Panc1 (cell line): ENCODE measurements at regions not wholly inside any gene's neighbourhood (a gene's known extent, or its start where the extent isn't known, plus 50 kb on each side); places are given as distances from the start of the nearest gene placed in this dataset.

Source experiments
- POLR2AphosphoS5 ChIP-seq: IDR thresholded peaks from 2 replicates; pipeline ENCODE4 v1.6.1; 2012; ENCODE audit warnings: mild to moderate bottlenecking, low read depth, low read length, moderate library complexity
- SIN3A ChIP-seq: IDR thresholded peaks from 2 replicates; pipeline ENCODE4 v1.6.1; 2012; ENCODE audit warnings: low read depth, mild to moderate bottlenecking, low read length, moderate library complexity, borderline replicate concordance; ENCODE audit not compliant: insufficient read depth
- TCF7L2 ChIP-seq: IDR thresholded peaks from 2 replicates; pipeline ENCODE4 v1.6.1; 2011; ENCODE audit warnings: mild to moderate bottlenecking, low read depth, low read length, inconsistent platforms
- TF ChIP-seq, protein P1 (sequence below): fragments of 450-650 bp; IDR thresholded peaks from 2 replicates; pipeline ENCODE4 v1.5.1; 2017; ENCODE audit warnings: mild to moderate bottlenecking
- TF ChIP-seq, protein P2 (sequence below), 2 experiments: IDR thresholded peaks; 2 replicates each; pipeline ENCODE4 v1.6.1; 2011 to 2012; ENCODE audit warnings: low read depth in 2 of 2, control low read depth in 1 of 2, low read length in 1 of 2, mild to moderate bottlenecking in 1 of 2, moderate library complexity in 1 of 2; ENCODE audit not compliant: insufficient read depth in 1 of 2

DNA sequence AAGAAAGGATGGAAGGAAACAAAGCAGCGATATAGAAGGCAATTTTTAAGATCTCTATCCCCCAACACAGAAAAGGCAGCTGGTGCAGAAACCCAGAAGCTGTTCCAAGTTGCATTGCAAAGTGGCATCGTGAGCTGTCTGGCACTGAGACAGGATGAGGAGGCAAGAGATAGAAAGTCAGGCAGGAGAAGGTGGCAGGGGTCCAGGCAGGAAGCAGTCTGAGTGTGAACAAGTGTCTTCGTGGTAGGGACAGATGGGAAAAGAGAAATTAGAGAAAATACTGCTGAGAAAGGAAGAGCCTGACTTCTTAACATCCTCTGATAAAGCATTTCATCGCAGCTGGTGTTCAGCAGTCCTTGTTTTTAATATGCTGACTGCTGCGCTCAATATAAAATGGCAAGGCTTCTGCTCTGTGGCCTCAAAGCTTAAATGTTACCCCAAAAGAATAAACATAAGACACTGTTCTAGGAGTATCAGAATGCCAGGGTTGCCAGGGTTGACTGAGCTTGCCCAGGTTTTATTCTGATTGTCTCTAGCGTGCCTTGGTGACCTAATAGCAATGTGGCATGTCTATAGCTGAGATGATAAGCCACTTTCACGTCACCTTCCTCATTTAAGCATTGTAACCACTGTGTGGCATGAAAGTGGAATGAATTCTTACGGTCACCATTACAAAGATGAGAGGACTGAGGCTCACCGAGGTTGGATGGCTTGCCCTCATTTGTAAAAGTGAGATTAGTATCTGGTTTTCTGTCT lies 397.6 kb downstream of the NUAK1 start:
- TF ChIP-seq, protein P1, sequence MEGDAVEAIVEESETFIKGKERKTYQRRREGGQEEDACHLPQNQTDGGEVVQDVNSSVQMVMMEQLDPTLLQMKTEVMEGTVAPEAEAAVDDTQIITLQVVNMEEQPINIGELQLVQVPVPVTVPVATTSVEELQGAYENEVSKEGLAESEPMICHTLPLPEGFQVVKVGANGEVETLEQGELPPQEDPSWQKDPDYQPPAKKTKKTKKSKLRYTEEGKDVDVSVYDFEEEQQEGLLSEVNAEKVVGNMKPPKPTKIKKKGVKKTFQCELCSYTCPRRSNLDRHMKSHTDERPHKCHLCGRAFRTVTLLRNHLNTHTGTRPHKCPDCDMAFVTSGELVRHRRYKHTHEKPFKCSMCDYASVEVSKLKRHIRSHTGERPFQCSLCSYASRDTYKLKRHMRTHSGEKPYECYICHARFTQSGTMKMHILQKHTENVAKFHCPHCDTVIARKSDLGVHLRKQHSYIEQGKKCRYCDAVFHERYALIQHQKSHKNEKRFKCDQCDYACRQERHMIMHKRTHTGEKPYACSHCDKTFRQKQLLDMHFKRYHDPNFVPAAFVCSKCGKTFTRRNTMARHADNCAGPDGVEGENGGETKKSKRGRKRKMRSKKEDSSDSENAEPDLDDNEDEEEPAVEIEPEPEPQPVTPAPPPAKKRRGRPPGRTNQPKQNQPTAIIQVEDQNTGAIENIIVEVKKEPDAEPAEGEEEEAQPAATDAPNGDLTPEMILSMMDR, result no peak
- TF ChIP-seq POLR2AphosphoS5 (no peak), TCF7L2 (no peak), SIN3A (no peak)
- TF ChIP-seq, protein P2, sequence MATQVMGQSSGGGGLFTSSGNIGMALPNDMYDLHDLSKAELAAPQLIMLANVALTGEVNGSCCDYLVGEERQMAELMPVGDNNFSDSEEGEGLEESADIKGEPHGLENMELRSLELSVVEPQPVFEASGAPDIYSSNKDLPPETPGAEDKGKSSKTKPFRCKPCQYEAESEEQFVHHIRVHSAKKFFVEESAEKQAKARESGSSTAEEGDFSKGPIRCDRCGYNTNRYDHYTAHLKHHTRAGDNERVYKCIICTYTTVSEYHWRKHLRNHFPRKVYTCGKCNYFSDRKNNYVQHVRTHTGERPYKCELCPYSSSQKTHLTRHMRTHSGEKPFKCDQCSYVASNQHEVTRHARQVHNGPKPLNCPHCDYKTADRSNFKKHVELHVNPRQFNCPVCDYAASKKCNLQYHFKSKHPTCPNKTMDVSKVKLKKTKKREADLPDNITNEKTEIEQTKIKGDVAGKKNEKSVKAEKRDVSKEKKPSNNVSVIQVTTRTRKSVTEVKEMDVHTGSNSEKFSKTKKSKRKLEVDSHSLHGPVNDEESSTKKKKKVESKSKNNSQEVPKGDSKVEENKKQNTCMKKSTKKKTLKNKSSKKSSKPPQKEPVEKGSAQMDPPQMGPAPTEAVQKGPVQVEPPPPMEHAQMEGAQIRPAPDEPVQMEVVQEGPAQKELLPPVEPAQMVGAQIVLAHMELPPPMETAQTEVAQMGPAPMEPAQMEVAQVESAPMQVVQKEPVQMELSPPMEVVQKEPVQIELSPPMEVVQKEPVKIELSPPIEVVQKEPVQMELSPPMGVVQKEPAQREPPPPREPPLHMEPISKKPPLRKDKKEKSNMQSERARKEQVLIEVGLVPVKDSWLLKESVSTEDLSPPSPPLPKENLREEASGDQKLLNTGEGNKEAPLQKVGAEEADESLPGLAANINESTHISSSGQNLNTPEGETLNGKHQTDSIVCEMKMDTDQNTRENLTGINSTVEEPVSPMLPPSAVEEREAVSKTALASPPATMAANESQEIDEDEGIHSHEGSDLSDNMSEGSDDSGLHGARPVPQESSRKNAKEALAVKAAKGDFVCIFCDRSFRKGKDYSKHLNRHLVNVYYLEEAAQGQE (IDR thresholded peaks at IDR 0.05; ENCODE audit: insufficient read depth in 1 of 2, low read depth in 2 of 2, low read length in 1 of 2), result no peak
